ENCODE measurements at regions not wholly inside any gene's neighbourhood (a gene's known extent, or its start where the extent isn't known, plus 50 kb on each side); places are given as distances from the start of the nearest gene placed in this dataset.

- Histone ChIP-seq H2AFZ (ENCODE audit: low read depth, low read length) (no peak overlapping the region), H4K20me1 (ENCODE audit: insufficient read depth) (no peaks in the 10 kb centered on the region), H3K79me2 (replicated peaks; ENCODE audit: insufficient read depth, low read length) (no peaks in the 10 kb centered on the region), H3K27ac (ENCODE audit: low read length) (no peak overlapping the region), H3K36me3 (ENCODE audit: insufficient read depth, low read length) (no peaks in the 10 kb centered on the region), H3K9me2 (ENCODE audit: insufficient read depth, low read length) (no peaks in the 10 kb centered on the region), H3F3A (ENCODE audit: insufficient read depth, low read length, poor library complexity, severe bottlenecking) (no peaks in the 10 kb centered on the region), H3K9ac (ENCODE audit: low read length) (no peak overlapping the region), H3K4me3 (ENCODE audit: low read length) (no peak overlapping the region), H3K27me3 (ENCODE audit: insufficient read depth, low read depth, low read length) (no peaks in the 10 kb centered on the region), H3K4me2 (ENCODE audit: low read length) (no peak overlapping the region), H3K9me3 (ENCODE audit: low read length) (no peaks in the 10 kb centered on the region)
- no peak for TF ChIP-seq EP300 (conservative IDR thresholded peaks at IDR 0.05; ENCODE audit: poor library complexity, severe bottlenecking)
- TF ChIP-seq SMC3 (conservative IDR thresholded peaks at IDR 0.05; ENCODE audit: poor library complexity), result no peak
- no peak for TF ChIP-seq CTCF (IDR thresholded peaks at IDR 0.05; ENCODE audit: poor library complexity, severe bottlenecking)
- no peak for TF ChIP-seq MXI1 (conservative IDR thresholded peaks at IDR 0.05; ENCODE audit: poor library complexity, severe bottlenecking)
Measured at GRCh38 chr21:25092441-25093011, 514.8 kb downstream of the MRPL39 start.

- Histone ChIP-seq H3K27ac (ENCODE audit: low read length) (no peak overlapping the region), H3K36me3 (ENCODE audit: insufficient read depth, low read length) (no peaks in the 10 kb centered on the region), H3K27me3 (ENCODE audit: insufficient read depth, low read depth, low read length) (no peaks in the 10 kb centered on the region), H3K9me2 (ENCODE audit: insufficient read depth, low read length) (no peaks in the 10 kb centered on the region), H3K4me3 (ENCODE audit: low read length) (no peak overlapping the region), H2AFZ (ENCODE audit: low read depth, low read length) (no peak overlapping the region), H3K79me2 (replicated peaks; ENCODE audit: insufficient read depth, low read length) (no peaks in the 10 kb centered on the region), H3K9me3 (ENCODE audit: low read length) (no peaks in the 10 kb centered on the region), H4K20me1 (ENCODE audit: insufficient read depth) (no peaks in the 10 kb centered on the region), H3K4me2 (ENCODE audit: low read length) (no peak overlapping the region), H3F3A (ENCODE audit: insufficient read depth, low read length, poor library complexity, severe bottlenecking) (no peaks in the 10 kb centered on the region), H3K9ac (ENCODE audit: low read length) (no peak overlapping the region)
- no peak for TF ChIP-seq MXI1 (conservative IDR thresholded peaks at IDR 0.05; ENCODE audit: poor library complexity, severe bottlenecking)
- no peak for TF ChIP-seq EP300 (conservative IDR thresholded peaks at IDR 0.05; ENCODE audit: poor library complexity, severe bottlenecking)
- no peak for TF ChIP-seq POLR2AphosphoS5 (IDR thresholded peaks at IDR 0.05)
- no peak for TF ChIP-seq TAF1 (IDR thresholded peaks at IDR 0.05; ENCODE audit: low read depth)
- no peak for TF ChIP-seq SMC3 (conservative IDR thresholded peaks at IDR 0.05; ENCODE audit: poor library complexity)
- TF ChIP-seq RAD21 (conservative IDR thresholded peaks at IDR 0.05), result no peak
- no peak for TF ChIP-seq REST (IDR thresholded peaks at IDR 0.05; ENCODE audit: borderline replicate concordance)
- TF ChIP-seq CTCF (IDR thresholded peaks at IDR 0.05; ENCODE audit: poor library complexity, severe bottlenecking), result no peak
- no peak for TF ChIP-seq EZH2 (IDR thresholded peaks at IDR 0.05; ENCODE audit: borderline replicate concordance, insufficient read depth, low read length, poor library complexity, severe bottlenecking)
Measured at GRCh38 chr21:25081096-25081495, 526.2 kb downstream of the MRPL39 start.

All from neural cell (in vitro differentiated cells).